ENCODE measurements at regions not wholly inside any gene's neighbourhood (a gene's known extent, or its start where the extent isn't known, plus 50 kb on each side); places are given as distances from the start of the nearest gene placed in this dataset.
"Not testable (repeated sequence)": the region's sequence is repeated elsewhere in the genome, so short reads cannot be mapped to it uniquely, and the experiment has no call there.

GRCh38 chr6:134634966-134635365 is 314.9 kb downstream of the ALDH8A1 start:
- Histone ChIP-seq H3K4me2 (ENCODE audit: unreplicated experiment) (no peak overlapping the region), H2AFZ (no peak overlapping the region), H3K9me3 (ENCODE audit: low read depth) (no peaks in the 10 kb centered on the region), H3F3A (ENCODE audit: insufficient read depth) (no peaks in the 10 kb centered on the region), H3K27me3 (replicated peaks; ENCODE audit: insufficient read depth) (no peaks in the 10 kb centered on the region), H3K4me1 (ENCODE audit: insufficient read depth) (no peaks in the 10 kb centered on the region), H3K36me3 (ENCODE audit: low read depth) (no peaks in the 10 kb centered on the region), H3K9me2 (ENCODE audit: insufficient read depth) (no peaks in the 10 kb centered on the region), H4K20me1 (ENCODE audit: insufficient read depth) (no peaks in the 10 kb centered on the region), H3K27ac (no peak overlapping the region), H3K79me2 (ENCODE audit: insufficient read depth) (no peaks in the 10 kb centered on the region), H3K9ac (no peak overlapping the region), H3K4me3 (no peak overlapping the region)
- in situ Hi-C loops (cut with MboI): no loop called here
- no peak for TF ChIP-seq EZH2 (IDR thresholded peaks at IDR 0.05; ENCODE audit: insufficient read depth, poor library complexity, severe bottlenecking)
- no peak for TF ChIP-seq EZH2phosphoT487 (IDR thresholded peaks at IDR 0.05; ENCODE audit: insufficient read depth, low read depth)
- DNase-seq: no peak
- 94 to 95% methylated on average over 3 of the region's 3 CpGs for WGBS, 2 experiments (ENCODE audit: low coverage in 1 of 2, low lambda C conversion rate in 2 of 2, missing lambda C conversion rate in 2 of 2)

- WGBS, 2 experiments (ENCODE audit: low coverage in 1 of 2, low lambda C conversion rate in 2 of 2, missing lambda C conversion rate in 2 of 2): 96 to 99% methylated on average over 3 of the region's 3 CpGs
- Histone ChIP-seq H3K9me2 (ENCODE audit: insufficient read depth) (no peaks in the 10 kb centered on the region), H3K4me1 (ENCODE audit: insufficient read depth) (no peaks in the 10 kb centered on the region), H3F3A (ENCODE audit: insufficient read depth) (no peaks in the 10 kb centered on the region), H3K9ac (no peak overlapping the region), H3K79me2 (ENCODE audit: insufficient read depth) (no peaks in the 10 kb centered on the region), H4K20me1 (ENCODE audit: insufficient read depth) (no peaks in the 10 kb centered on the region), H3K4me2 (ENCODE audit: unreplicated experiment) (no peak overlapping the region), H3K27ac (no peak overlapping the region), H3K9me3 (ENCODE audit: low read depth) (no peaks in the 10 kb centered on the region), H2AFZ (no peak overlapping the region), H3K4me3 (no peak overlapping the region), H3K36me3 (ENCODE audit: low read depth) (no peaks in the 10 kb centered on the region), H3K27me3 (replicated peaks; ENCODE audit: insufficient read depth) (no peaks in the 10 kb centered on the region)
- TF ChIP-seq EZH2phosphoT487 (IDR thresholded peaks at IDR 0.05; ENCODE audit: insufficient read depth, low read depth) (no peak), EZH2 (IDR thresholded peaks at IDR 0.05; ENCODE audit: insufficient read depth, poor library complexity, severe bottlenecking) (no peak)
- no peak for DNase-seq
- in situ Hi-C loops (cut with MboI): no loop called here
These were observed 315.4 kb downstream of the ALDH8A1 start for GRCh38 chr6:134634466-134634865.

- 80 to 88% methylated on average over 35 to 48 of the region's 48 CpGs for WGBS, 2 experiments (ENCODE audit: low coverage in 1 of 2, low lambda C conversion rate in 2 of 2, missing lambda C conversion rate in 2 of 2)
- H4K20me1 ChIP-seq (ENCODE audit: insufficient read depth); H3K9me3 ChIP-seq (ENCODE audit: low read depth); H3K27me3 ChIP-seq (replicated peaks; ENCODE audit: insufficient read depth); H3K4me1 ChIP-seq (ENCODE audit: insufficient read depth); H3K9ac ChIP-seq; H3K4me3 ChIP-seq; H3F3A ChIP-seq (ENCODE audit: insufficient read depth); H3K9me2 ChIP-seq (ENCODE audit: insufficient read depth); H3K79me2 ChIP-seq (ENCODE audit: insufficient read depth); in situ Hi-C loops (cut with MboI); H3K27ac ChIP-seq; H3K36me3 ChIP-seq (ENCODE audit: low read depth); H2AFZ ChIP-seq; H3K4me2 ChIP-seq (ENCODE audit: unreplicated experiment): not testable (repeated sequence)
- peak; percentile 18 for DNase-seq
These were observed 315.3 kb upstream of the SGK1 start for GRCh38 chr6:134632982-134633940.

- Histone ChIP-seq H3K9ac (no peak overlapping the region), H3K4me3 (no peak overlapping the region), H3K4me1 (ENCODE audit: insufficient read depth) (no peaks in the 10 kb centered on the region), H4K20me1 (ENCODE audit: insufficient read depth) (no peaks in the 10 kb centered on the region), H3F3A (ENCODE audit: insufficient read depth) (no peaks in the 10 kb centered on the region), H3K27me3 (replicated peaks; ENCODE audit: insufficient read depth) (no peaks in the 10 kb centered on the region), H3K36me3 (ENCODE audit: low read depth) (no peaks in the 10 kb centered on the region), H3K9me3 (ENCODE audit: low read depth) (no peaks in the 10 kb centered on the region), H2AFZ (no peak overlapping the region), H3K4me2 (ENCODE audit: unreplicated experiment) (no peak overlapping the region), H3K9me2 (ENCODE audit: insufficient read depth) (no peaks in the 10 kb centered on the region), H3K27ac (no peak overlapping the region), H3K79me2 (ENCODE audit: insufficient read depth) (no peaks in the 10 kb centered on the region)
- no peak for DNase-seq
- TF ChIP-seq EZH2 (IDR thresholded peaks at IDR 0.05; ENCODE audit: insufficient read depth, poor library complexity, severe bottlenecking) (no peak), EZH2phosphoT487 (IDR thresholded peaks at IDR 0.05; ENCODE audit: insufficient read depth, low read depth) (no peak)
- WGBS, 2 experiments (ENCODE audit: low coverage in 1 of 2, low lambda C conversion rate in 2 of 2, missing lambda C conversion rate in 2 of 2): 97 to 98% methylated on average over 4 of the region's 4 CpGs
- in situ Hi-C loops (cut with MboI): no loop called here
These were observed 314.1 kb upstream of the SGK1 start for GRCh38 chr6:134632024-134632423.
